HS-5 (cell line): ENCODE measurements at regions not wholly inside any gene's neighbourhood (a gene's known extent, or its start where the extent isn't known, plus 50 kb on each side); places are given as distances from the start of the nearest gene placed in this dataset.

ENCODE experiments used
- DNase-seq: peaks from one replicate; pipeline ENCODE4 v3.0.0-alpha.2; 2012; ENCODE audit warnings: low read depth

DNA sequence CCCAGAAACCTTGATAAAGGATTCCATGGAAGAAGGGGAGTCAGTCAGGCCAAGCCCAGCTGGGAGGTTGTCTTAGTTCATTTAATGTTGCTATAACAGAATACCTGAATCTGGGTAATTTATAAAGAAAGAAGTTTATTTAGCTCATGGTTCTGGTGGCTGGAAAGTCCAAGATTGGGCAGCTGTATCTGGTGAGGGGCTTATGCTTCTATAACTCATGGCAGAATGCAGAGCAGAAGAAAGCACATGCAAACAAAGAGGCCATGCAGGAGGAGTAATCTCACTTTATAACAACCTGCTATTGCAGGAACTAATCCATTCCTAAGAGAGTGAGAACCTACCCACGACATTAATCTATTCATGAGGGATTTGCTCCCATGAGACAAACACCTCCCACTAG is 54.2 kb upstream of the ANKRD1 start:
- no peak for DNase-seq

DNA sequence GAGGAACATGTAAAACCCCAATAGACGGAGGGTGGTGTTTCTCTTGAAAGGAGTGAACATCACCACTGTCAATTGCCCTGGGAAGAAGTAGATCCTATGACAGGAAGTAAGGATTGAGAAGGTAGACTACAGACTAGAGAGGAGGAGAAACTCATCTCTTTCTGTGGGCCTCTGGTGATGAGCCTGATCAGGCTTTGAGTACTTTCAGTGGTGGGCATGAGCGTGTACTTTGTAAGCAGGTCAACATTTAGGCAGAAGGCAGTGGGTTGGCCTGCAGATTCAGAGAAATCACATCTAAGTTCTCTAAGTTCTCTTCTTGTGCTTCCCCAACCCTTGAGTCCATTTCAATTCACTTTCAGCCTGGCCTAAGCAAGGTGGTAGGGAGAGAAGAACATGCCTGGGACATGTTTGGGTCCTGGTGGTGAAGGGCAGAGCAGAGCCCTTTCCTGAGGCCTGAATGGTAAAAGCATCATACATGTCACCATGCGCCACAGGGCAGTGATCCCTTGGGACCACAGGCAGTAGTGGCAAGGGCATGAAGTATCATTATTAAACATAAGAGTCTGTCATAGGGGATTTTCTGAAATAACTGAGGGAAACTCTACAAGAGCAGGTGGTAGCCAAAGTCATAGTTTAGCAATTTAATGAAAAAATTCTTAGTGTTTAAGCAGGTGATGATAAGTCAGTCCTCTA is 56.4 kb upstream of the ANKRD1 start:
- no peak for DNase-seq

DNA sequence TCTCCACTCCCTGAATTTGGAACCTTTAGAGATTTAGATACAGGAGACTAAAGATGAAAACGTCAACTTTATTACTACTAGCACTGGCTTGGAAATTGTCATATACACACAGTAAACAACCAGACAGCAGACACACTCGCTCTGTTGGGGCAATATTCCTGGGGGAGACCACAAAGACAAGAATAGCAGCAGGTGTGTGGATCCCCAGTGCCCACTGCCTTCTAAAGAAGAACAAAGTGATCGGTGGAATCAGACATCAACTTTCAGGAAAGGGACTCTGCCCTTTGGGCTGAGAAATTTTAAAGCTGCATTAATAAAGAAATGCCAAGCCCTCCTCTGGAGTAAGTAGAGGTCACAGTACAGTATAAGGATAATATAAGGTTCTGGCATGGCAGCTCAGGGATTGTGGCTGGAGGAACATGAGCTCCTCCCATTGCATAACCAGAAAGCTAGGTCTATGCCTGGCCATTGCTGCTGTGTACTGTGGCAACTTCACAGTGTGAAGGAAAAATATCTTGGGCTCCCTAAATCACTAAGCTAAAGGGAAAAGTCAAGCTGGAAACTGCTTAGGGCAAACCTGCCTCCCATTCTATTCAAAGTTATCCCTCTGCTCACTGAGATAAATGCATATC is 57.1 kb upstream of the ANKRD1 start:
- DNase-seq: no peak

DNA sequence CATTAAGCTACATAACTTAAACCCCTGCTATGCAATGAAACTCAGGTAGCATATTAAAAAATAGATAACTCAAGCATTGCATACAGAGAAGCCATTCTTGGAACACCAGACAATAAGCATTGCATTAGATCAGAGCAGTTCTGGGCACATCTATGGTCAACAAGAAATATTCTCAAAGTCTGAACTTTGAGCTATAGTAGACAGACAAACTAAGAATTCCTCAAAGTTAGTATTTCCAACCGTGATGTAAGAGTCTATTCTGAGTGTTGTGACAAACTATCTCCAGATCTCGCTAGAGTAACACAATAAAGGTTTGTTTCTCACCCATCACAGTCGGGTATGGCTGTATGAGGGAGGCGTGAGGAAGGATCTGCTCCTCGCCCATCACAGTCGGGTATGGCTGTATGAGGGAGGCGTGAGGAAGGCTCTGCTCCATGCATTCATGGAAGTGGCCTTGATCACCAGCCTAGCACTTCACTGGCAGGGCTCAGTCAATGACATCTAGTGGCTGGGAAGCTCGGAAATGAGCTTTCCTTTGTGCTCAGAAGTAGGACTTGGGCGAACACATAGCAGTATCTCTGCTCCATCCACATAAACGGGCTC is 61.6 kb upstream of the ANKRD1 start:
- DNase-seq: no peak

DNA sequence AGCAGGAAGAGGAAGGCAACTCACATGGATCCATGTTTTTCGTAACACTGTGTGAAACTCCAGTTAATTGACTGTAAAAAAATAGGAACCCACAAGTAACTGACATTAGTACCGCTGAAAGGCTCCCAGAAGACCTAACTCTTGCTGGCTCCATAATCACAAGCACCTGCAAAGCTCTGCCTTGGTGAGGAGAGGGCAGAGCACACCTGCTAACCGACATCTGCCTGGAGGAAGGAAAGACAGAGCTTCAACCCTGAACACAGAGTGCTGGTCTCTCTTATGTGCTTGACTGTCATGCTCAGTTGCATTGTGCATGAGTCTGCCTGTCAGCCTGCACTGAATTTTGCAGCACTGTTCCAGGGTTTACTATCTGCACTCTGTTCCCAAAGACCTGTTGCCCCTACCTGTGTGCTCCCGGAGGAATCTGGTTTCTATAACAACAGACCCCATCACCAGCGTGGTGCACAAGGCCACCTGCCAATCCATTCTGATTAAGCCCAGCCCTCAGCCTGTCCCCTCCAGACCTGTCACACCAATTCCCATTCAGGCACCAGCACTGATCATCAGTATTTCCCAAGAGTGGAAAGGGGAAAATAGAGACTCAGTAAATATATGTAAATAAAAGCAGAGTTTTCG is 63.1 kb upstream of the ANKRD1 start:
- no peak for DNase-seq

DNA sequence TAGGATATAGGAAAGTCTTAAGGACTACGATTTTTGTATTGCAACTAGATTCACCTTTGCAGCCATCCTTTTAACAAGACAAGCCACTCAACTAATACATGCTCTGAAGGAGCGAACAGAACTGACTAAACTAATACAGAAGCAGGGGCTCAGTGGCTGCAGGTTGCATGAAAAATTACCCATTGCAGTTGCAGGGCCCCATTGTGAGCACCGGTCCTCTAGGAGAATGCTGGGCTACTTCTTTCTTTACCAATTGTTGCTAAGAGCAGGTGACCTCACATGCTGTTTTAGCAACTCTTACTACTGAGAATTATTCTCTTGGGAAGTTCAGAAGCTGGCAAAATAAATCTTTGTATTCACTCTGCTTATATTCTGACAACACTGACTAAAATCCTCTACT is 64.0 kb upstream of the ANKRD1 start:
- DNase-seq: no peak

DNA sequence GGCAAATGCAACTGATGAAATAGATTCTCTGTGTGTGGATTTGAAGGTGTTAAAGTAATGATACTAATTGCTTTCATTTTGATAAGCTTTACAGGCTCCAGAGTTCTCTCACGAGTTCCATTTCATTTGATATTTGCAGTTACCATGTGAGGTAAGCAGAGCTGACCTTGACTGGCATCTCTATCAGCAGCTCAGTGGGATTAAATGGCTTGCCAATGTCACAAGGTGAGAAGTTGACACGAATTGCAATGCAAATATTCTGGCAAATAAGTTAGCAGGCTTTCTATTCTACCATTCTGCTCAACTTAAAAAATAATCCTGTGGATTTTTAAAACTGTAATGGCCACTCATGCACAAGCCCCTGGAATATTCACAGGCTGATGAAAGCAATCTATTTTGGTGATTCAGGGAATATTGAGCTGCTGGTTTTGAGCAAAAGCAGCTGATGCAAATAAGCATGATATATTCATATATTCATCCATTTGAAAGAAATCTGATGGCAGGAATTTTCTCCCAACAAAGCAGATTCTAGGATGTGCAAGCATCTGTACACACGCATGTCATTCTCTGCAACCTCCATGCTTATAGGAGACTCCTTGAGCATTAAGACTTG is 64.5 kb upstream of the ANKRD1 start:
- no peak for DNase-seq

DNA sequence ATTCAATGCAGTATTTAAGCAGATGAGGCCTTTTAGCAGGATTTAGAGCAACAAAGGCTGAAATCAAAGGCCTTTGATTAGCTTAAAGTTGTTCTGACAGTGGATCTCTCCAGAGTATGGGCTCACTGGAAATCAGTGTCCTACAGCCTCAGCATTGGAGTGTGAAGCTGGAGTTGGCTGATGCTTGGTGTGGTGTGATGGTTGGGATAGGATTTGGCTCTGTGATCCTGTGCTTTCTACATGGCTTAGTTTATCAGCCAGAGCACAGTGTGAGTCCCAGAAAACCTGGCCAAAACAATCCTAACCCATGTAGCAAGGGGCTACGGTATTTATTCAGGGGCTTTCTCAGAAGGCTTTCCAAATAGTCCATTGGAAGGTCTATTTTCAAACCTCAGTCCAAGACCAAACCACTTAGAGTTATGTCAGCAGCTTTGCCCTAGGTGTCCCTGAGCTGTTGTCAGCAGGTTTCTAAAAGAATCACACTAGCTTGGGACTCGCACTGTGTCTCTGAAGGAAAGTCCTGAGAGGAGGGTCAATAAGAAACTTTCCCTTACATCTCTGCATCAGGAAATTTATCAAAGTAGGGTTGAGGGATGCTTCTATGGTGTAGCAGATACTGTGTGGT is 65.4 kb upstream of the ANKRD1 start:
- DNase-seq: no peak

DNA sequence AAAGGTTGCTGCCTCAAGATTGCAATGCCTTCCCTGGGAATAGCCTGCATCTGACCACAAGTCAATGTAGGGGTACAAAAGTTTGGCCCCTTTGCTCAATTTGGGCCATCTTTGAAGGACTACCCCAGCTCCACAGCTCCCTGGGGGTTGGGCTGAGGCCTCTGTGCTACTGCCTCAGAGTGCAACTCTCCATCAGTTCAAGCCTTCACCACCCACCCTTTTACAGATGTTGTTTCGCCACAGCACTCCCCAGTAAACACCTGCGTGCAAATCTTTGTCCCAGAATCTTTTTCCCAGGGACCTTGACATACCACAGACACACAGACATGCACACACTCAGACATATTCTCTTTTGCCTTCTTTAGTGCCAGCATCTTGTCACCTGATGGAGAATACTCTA is 66.0 kb upstream of the ANKRD1 start:
- DNase-seq: no peak

DNA sequence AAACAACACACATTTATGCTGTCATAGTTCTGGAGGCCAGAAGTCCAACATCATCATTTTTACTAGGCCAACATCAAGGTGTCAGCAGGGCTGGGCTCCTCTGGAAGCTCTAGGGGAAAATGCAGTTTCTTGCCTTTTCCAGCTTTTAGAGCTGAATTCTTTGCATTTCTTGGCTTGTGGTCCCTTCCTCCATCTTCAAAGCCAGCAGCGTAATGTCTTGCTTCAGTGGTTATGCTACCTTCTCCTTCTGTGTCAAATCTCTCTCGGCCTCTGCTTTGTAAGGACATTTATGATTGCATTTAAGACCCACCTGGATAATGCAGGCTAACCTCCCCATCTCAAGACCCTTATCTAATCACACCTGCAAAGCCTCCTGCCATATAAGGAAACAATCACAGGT is 66.5 kb upstream of the ANKRD1 start:
- no peak for DNase-seq

DNA sequence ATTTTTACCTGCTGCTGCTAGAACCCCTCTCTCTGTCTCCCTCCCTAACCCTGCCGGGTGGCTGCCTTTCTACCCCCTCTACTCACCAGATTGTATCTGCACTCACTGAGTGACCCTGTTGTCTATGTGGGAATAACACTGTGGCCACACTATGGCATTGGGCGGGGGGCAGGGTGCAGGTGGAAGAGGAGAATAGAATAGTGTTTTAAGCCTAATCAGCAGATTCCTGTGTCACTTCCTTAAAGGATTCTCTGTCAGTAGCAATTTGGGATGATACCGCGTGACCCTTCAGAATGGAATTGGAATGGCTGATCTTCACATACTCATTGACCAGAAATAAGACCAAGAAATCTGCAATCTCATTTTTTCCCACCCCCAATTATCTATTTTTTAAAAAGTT is 67.1 kb upstream of the ANKRD1 start:
- DNase-seq: no peak

DNA sequence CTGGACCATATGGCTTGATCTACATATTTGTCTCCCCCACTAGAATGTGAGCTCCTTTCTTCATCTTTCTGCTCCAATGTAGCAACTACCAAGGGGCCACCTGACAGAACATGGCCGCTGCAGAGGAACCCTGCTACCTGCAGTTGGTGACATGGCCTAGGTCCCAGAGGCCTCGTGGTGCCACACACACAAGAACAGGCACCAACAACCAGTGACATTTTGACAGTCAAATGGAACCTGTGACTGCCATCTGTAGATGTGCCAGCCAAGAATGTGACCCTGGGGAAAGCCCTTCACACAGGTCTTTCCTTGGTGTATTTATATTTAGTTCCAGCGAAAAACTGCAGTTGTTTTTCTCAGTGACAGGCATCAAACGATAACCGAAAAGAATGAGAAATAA is 67.9 kb upstream of the ANKRD1 start:
- no peak for DNase-seq

DNA sequence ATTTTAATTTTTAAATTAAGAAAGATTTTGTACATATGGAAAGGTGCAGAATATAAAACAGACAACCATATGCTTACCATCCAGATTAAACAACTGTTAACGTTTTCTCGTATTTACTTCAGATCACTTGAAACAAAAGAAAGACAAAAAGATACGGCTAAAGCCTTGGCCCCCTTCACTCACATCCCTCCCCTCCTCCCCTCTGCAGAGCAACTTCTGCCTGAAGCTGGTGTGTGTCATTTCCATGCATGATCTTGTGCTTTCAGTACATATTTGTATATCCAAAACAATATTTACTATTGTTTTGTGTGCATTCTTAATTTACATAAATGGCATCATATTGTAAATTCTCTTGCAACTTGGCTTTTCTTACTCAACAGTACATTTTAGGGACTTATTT is 68.5 kb upstream of the ANKRD1 start:
- no peak for DNase-seq

DNA sequence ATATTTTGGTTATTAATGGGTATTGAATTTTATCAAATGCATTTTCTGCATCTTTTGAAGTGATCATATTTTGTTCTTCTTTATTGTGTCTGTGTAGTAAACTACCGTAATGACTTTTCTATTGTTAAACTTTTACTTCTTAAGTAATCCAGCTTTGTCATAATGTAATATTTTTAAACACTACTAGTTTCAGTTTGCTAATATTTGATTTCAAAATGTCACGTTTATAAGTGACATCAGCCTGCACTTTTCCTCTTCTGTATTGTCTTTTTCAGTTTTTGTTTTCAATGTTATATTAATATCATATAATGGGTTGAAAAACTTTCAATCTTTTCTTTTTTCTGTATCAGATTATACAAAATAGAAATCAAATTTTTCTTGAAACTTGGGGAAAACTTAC is 71.6 kb upstream of the ANKRD1 start:
- DNase-seq: no peak

DNA sequence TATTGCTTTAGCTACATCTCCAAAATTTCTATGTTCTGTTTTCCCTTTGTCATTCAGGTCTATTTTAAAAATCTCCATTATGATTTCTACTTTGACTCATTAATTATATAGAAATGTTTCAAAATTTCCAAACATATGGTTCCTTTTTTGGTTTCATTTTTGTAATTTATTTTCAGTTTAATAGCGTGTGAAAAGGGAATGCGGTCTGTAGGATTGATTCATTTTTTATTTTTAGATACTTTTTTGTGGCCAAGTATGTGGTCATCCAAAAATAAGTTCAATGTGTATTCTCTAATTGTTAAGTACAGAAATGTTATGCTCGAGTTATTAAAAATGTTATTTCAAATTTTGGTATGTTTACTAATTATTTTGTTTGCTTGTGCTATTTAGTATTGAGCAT is 72.5 kb upstream of the ANKRD1 start:
- DNase-seq: no peak

DNA sequence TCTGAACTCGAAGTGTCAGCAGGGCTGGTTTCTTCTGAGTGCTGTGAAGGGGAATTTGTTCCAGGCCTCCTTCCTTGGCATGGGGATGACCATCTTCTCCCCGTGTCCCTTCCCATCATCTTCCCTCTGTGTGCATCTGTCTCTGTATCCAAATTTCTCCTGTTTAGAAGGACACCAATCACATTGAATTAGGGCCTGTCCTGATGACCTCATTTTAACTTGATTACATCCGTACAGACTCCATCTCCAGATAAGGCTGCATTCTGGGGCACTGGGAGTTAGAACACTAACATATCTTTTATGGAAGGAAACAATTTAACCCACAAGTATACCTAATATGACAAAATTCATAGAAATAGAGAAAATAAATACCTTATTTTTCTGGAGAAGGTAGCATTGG is 76.8 kb upstream of the ANKRD1 start:
- no peak for DNase-seq

DNA sequence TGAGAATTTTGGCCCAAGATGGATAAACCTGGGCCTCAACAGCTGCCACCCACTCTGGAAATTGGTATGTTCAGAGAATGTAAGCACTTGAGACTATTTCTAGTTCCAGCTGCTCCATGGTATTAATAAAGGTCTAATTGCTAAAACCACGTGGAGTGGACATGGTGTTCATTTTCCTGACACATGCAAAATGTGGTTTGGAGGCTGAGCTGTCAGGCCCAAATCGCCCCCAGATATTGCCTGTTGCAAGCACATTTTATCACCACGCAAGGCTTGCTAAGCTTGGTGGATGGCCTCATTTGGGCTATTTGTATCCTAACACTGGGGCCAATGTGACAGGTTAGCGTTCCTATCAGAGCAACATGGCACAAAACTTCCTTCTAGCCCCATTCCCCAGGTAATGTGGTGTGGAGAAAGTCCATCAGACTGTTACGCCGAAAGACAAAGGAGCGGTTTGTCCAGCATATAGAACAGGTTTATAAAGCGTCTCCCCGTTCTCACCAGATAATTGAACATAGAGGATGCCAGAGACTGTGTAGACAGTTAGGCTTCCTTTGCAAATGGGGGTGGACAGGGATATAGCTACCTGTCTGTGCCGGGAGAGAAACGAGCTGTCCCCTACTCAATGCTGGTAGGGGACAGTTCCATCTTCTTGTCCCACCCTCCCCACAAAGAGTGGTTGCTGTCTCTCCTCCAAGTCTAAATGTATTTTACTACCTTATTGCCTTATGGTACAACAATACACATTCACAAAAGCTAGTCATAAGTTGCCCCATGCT is 78.0 kb upstream of the ANKRD1 start:
- no peak for DNase-seq

DNA sequence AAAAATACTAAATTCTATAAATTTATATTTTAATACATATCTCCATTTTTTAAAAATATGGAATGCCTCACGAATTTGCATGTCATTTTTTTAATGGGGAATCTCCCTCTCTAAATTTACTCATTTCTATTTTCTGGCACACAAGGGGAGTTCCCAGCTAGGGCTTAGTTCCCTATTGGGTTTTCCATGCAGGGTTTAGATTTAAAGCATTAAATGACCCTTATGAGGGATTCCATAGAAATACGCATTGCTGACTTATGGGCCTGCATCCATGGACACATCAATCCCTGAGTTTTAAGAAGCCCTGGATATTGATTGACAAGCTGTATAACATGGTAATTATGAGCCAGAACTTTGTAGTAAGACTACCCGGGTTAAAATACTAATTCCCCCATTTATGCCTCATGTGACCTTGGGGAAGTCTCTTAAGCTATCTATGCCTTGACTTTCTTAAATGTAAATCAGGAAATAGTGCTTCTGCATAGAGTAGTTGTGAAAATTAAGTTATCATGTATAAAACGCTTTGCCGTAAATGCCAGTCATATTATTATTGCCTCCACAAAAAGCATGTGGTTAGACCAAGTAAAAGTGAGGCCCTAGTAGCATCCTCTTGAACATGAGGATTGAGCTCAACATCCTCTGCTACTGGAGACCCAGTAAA is 78.8 kb upstream of the ANKRD1 start:
- DNase-seq: no peak

DNA sequence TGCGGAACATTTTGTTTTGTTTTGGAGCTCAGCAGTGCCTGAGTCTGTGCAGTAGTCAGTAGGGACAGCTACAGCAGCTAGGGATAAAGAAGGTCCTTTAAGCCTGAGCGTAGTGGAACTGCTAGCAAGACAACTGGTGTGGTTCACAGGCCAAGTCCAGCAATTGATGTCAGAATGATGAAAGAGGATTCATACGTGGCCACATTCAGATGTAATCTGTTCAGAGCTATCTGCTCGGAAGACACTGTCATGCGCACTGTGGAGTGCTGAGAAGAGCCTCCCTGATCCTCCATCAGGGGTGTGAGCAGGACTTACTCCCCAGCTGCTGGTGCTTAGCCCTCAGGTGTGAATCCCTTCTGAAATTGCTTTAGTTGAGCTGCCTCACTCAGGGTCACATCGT is 79.6 kb upstream of the ANKRD1 start:
- no peak for DNase-seq

DNA sequence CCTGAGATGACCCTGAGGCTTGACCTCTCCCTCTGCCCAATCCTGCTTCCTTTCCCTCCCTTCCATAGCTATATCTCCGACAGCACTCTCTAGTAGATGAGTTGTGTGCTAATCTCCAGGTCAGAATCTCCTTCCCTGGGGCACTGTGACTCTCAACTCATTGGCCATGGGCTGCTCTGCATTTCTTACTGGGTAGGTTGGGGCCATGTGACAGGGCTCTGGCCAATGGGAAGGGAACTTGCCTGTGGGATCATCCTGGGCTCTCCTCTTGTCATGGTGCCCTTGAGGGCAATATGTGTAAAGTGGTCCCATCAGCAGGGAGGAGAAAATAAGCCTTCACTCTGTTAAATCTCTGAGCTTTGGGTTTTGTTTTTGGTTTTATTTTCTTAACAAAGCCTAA is 80.1 kb upstream of the ANKRD1 start:
- DNase-seq: no peak

DNA sequence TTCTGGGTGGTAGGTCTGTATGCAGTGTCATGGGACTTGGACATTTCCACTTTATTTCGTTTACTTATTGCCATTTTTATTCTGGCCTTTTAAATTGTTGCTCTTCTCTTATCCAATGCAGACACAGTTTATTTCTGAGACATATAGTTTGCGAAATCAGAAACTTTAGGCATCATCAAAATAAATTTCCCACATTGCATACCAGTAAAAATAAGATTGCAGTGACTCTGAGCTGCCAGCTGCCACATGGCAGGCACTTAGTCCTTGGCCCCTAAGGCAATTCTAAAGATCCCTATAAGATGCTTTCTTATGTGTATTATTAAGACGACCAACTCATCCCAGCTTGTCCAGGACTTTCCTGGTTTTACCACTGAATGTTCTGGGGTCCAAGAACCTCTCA is 81.8 kb upstream of the ANKRD1 start:
- DNase-seq: no peak
